H9 (cell line): ENCODE measurements at regions not wholly inside any gene's neighbourhood (a gene's known extent, or its start where the extent isn't known, plus 50 kb on each side); places are given as distances from the start of the nearest gene placed in this dataset.

ENCODE experiments used
- DNase-seq: peaks from one replicate; pipeline ENCODE4 v3.0.0-alpha.2; 2017
- H2AFZ ChIP-seq: one replicate; pipeline ENCODE4 v1.6.1; 2013; ENCODE audit warnings: mild to moderate bottlenecking, low read length, control low read depth, moderate library complexity
- H2AK5ac ChIP-seq: 2 replicates; pipeline ENCODE4 v1.6.1; 2013; ENCODE audit warnings: low read length, control low read depth, mixed read lengths; ENCODE audit not compliant: insufficient read length
- H2BK120ac ChIP-seq: one replicate; pipeline ENCODE4 v1.6.1; 2013; ENCODE audit warnings: low read depth, mild to moderate bottlenecking, low read length, control low read depth, inconsistent platforms; ENCODE audit not compliant: poor library complexity, severe bottlenecking
- H2BK12ac ChIP-seq: 2 replicates; pipeline ENCODE4 v1.6.1; 2013; ENCODE audit warnings: low read length, control low read depth, mixed read lengths, low read depth; ENCODE audit not compliant: insufficient read length
- H2BK15ac ChIP-seq: 2 replicates; pipeline ENCODE4 v1.6.1; 2013; ENCODE audit warnings: low read depth, low read length, control low read depth
- H2BK20ac ChIP-seq: one replicate; pipeline ENCODE4 v1.6.1; 2013; ENCODE audit warnings: low read depth, mild to moderate bottlenecking, low read length, control low read depth, inconsistent platforms; ENCODE audit not compliant: poor library complexity, severe bottlenecking
- H2BK5ac ChIP-seq: 2 replicates; pipeline ENCODE4 v1.6.1; 2013; ENCODE audit warnings: low read length, control low read depth, mixed read lengths; ENCODE audit not compliant: insufficient read length
- H3K14ac ChIP-seq: 2 replicates; pipeline ENCODE4 v1.6.1; 2013; ENCODE audit warnings: low read length, control low read depth; ENCODE audit not compliant: insufficient read depth
- H3K18ac ChIP-seq: 2 replicates; pipeline ENCODE4 v1.6.1; 2013; ENCODE audit warnings: low read depth, mild to moderate bottlenecking, mixed read lengths, low read length, control low read depth; ENCODE audit not compliant: insufficient read length
- H3K23ac ChIP-seq: 2 replicates; pipeline ENCODE4 v1.6.1; 2013; ENCODE audit warnings: low read length, control low read depth, mixed read lengths, low read depth; ENCODE audit not compliant: insufficient read length
- H3K23me2 ChIP-seq: 2 replicates; pipeline ENCODE4 v1.6.1; 2013; ENCODE audit warnings: low read depth, mild to moderate bottlenecking, mixed read lengths, low read length, control low read depth; ENCODE audit not compliant: insufficient read length, poor library complexity, severe bottlenecking
- H3K27ac ChIP-seq: 2 replicates; pipeline ENCODE4 v1.5.1; 2013; ENCODE audit warnings: low read length, control low read depth, mixed read lengths, low read depth; ENCODE audit not compliant: insufficient read length
- H3K27me3 ChIP-seq: 2 replicates; pipeline ENCODE4 v1.6.1; 2013; ENCODE audit warnings: low read length, control low read depth, inconsistent platforms; ENCODE audit not compliant: insufficient read depth
- H3K4ac ChIP-seq: 2 replicates; pipeline ENCODE4 v1.6.1; 2013; ENCODE audit warnings: low read depth, mild to moderate bottlenecking, control low read depth, inconsistent platforms, low read length, moderate library complexity
- H3K4me1 ChIP-seq: 2 replicates; pipeline ENCODE4 v1.6.1; 2013; ENCODE audit warnings: low read length, control low read depth, inconsistent platforms; ENCODE audit not compliant: insufficient read depth
- H3K4me2 ChIP-seq: 2 replicates; pipeline ENCODE4 v1.6.1; 2013; ENCODE audit warnings: low read length, control low read depth, mixed read lengths; ENCODE audit not compliant: insufficient read length, insufficient read depth
- H3K56ac ChIP-seq: 2 replicates; pipeline ENCODE4 v1.6.1; 2013; ENCODE audit warnings: low read depth, mild to moderate bottlenecking, mixed read lengths, low read length, control low read depth; ENCODE audit not compliant: insufficient read length
- H3K79me1 ChIP-seq: 2 replicates; pipeline ENCODE4 v1.6.1; 2013; ENCODE audit warnings: low read depth, mild to moderate bottlenecking, moderate library complexity, low read length, control low read depth, inconsistent platforms; ENCODE audit not compliant: insufficient read depth, poor library complexity, severe bottlenecking
- H3K79me2 ChIP-seq: 2 replicates; pipeline ENCODE4 v1.6.1; 2013; ENCODE audit warnings: low read length, control low read depth, inconsistent platforms; ENCODE audit not compliant: insufficient read depth
- H3K9ac ChIP-seq: 2 replicates; pipeline ENCODE4 v1.6.1; 2013; ENCODE audit warnings: low read length, control low read depth, mixed read lengths; ENCODE audit not compliant: insufficient read length; ENCODE audit errors: extremely low read depth
- H3K9me3 ChIP-seq: one replicate; pipeline ENCODE4 v1.6.1; 2013; ENCODE audit warnings: low read depth, low read length, inconsistent platforms; ENCODE audit not compliant: control insufficient read depth
- H3T11ph ChIP-seq: one replicate; pipeline ENCODE4 v1.6.1; 2013; ENCODE audit warnings: mild to moderate bottlenecking, low read length, control low read depth, inconsistent platforms
- H4K20me1 ChIP-seq: one replicate; pipeline ENCODE4 v1.6.1; 2013; ENCODE audit not compliant: control insufficient read depth, insufficient read length, insufficient read depth
- H4K5ac ChIP-seq: 2 replicates; pipeline ENCODE4 v1.6.1; 2013; ENCODE audit warnings: low read depth, mild to moderate bottlenecking, mixed read lengths, low read length, control low read depth; ENCODE audit not compliant: insufficient read length
- H4K8ac ChIP-seq: replicated peaks from 2 replicates; pipeline ENCODE4 v1.6.1; 2013; ENCODE audit warnings: low read length, control low read depth, mixed read lengths, low read depth; ENCODE audit not compliant: insufficient read length
- H4K91ac ChIP-seq: 2 replicates; pipeline ENCODE4 v1.6.1; 2013; ENCODE audit warnings: low read depth, mild to moderate bottlenecking, moderate library complexity, mixed read lengths, low read length, control low read depth; ENCODE audit not compliant: insufficient read length
- H3K27ac Mint-ChIP-seq, 3 experiments: 2 replicates in 2 of 3; 3 replicates in 1 of 3; pipeline ENCODE4 v1.8.0; 2020 to 2021; ENCODE audit warnings: mixed read lengths in 3 of 3, mild to moderate bottlenecking in 1 of 3, moderate library complexity in 1 of 3
- H3K27me3 Mint-ChIP-seq: 2 replicates; pipeline ENCODE4 v1.8.0; 2021; ENCODE audit warnings: low read depth, mild to moderate bottlenecking, moderate library complexity, mixed read lengths
- H3K36me3 Mint-ChIP-seq, 3 experiments: 2 replicates in 2 of 3; 3 replicates in 1 of 3; pipeline ENCODE4 v1.8.0; 2020 to 2021; ENCODE audit warnings: low read depth in 3 of 3, mixed read lengths in 3 of 3; ENCODE audit not compliant: insufficient read depth in 1 of 3
- H3K4me1 Mint-ChIP-seq, 2 experiments: 2 replicates each; pipeline ENCODE4 v1.8.0; 2020; ENCODE audit warnings: mixed read lengths in 2 of 2
- H3K4me3 Mint-ChIP-seq, 2 experiments: 2 replicates in 1 of 2; 3 replicates in 1 of 2; pipeline ENCODE4 v1.8.0; 2020 to 2021; ENCODE audit warnings: mild to moderate bottlenecking in 2 of 2, mixed read lengths in 2 of 2, moderate library complexity in 1 of 2
- H3K9me3 Mint-ChIP-seq, 2 experiments: 2 replicates in 1 of 2; 3 replicates in 1 of 2; pipeline ENCODE4 v1.8.0; 2020; ENCODE audit warnings: mild to moderate bottlenecking in 2 of 2, mixed read lengths in 2 of 2, moderate library complexity in 1 of 2
- CTCF ChIP-seq: fragments of 200-600 bp; sonication (generic); conservative IDR thresholded peaks from 3 replicates; pipeline ENCODE4 v1.8.0; 2021; ENCODE audit warnings: antibody characterized with exemption, mild to moderate bottlenecking
- WGBS: extraction: QIAGEN DNeasy Blood & Tissue Kit; methylation state at CpG from one replicate; pipeline ENCODE4 v1.1.7; 2013; ENCODE audit warnings: missing lambda C conversion rate, low lambda C conversion rate, mixed read lengths; ENCODE audit not compliant: insufficient read length; ENCODE audit errors: extremely low coverage; 5-methylcytosine and 5-hydroxymethylcytosine counted together

- H4K8ac ChIP-seq: no peak overlapping the region
- H3K18ac ChIP-seq: no peak overlapping the region
- no peaks in the 10 kb centered on the region for H3K79me1 ChIP-seq
- no peak overlapping the region for H3K27ac ChIP-seq
- no peak overlapping the region for H3K23ac ChIP-seq
- H2BK20ac ChIP-seq: no peak overlapping the region
- H2AFZ ChIP-seq: no peak overlapping the region
- no peak for DNase-seq
- H4K5ac ChIP-seq: no peak overlapping the region
- H3K4me1 ChIP-seq: no peaks in the 10 kb centered on the region
- no peak overlapping the region for H3K4ac ChIP-seq
- no peaks in the 10 kb centered on the region; the same call in 1 of the 2 replicates for H3K27me3 Mint-ChIP-seq
- H3K4me1 Mint-ChIP-seq: peaks cover 10% of the 10 kb centered on the region in 2 experiments
- no peak overlapping the region for H2BK12ac ChIP-seq
- no peaks in the 10 kb centered on the region for H4K20me1 ChIP-seq
- H3K9me3 ChIP-seq: no peaks in the 10 kb centered on the region
- no peak overlapping the region for H2BK15ac ChIP-seq
- H2BK5ac ChIP-seq: no peak overlapping the region
- no CpG with 5 or more reads among the region's 1 CpG for WGBS
- TF ChIP-seq CTCF: no peak
- no peak overlapping the region for H4K91ac ChIP-seq
- no peaks in the 10 kb centered on the region for H3K27me3 ChIP-seq
- H3K79me2 ChIP-seq: no peaks in the 10 kb centered on the region
- no peak overlapping the region for H3K14ac ChIP-seq
- no peak overlapping the region for H3K9ac ChIP-seq
- no peaks in the 10 kb centered on the region for H3K9me3 Mint-ChIP-seq
- no peak overlapping the region for H3T11ph ChIP-seq
- H3K4me3 Mint-ChIP-seq: no peak overlapping the region
- H2BK120ac ChIP-seq: no peak overlapping the region
- no peaks in the 10 kb centered on the region for H3K23me2 ChIP-seq
- no peaks in the 10 kb centered on the region for H3K36me3 Mint-ChIP-seq
- H3K4me2 ChIP-seq: no peak overlapping the region
- no peak overlapping the region; a peak in 1 of 7 replicates for H3K27ac Mint-ChIP-seq
- H3K56ac ChIP-seq: no peak overlapping the region
- H2AK5ac ChIP-seq: no peak overlapping the region
Observed at GRCh38 chr3:118277814-118278213, 756.8 kb downstream of the IGSF11 start.
